NB4 (cell line): ENCODE measurements at regions not wholly inside any gene's neighbourhood (a gene's known extent, or its start where the extent isn't known, plus 50 kb on each side); places are given as distances from the start of the nearest gene placed in this dataset.

Source experiments
- CTCF ChIP-seq: IDR thresholded peaks from one replicate; pipeline ENCODE4 v1.5.1; 2012; ENCODE audit warnings: low read depth, low read length
- MYC ChIP-seq: IDR thresholded peaks from 2 replicates; pipeline ENCODE4 v1.6.1; 2011; ENCODE audit warnings: low read depth, low read length

GRCh38 chr9:111161015-111161415, 122.7 kb upstream of the LPAR1 start:
- no peak for TF ChIP-seq MYC
- TF ChIP-seq CTCF: no peak
